IMR-90 (cell line): ENCODE measurements at regions not wholly inside any gene's neighbourhood (a gene's known extent, or its start where the extent isn't known, plus 50 kb on each side); places are given as distances from the start of the nearest gene placed in this dataset.

Experiments used
- ATAC-seq: fragments of 200-7000 bp; cut with Tn5 transposase; 2 replicates; pipeline ENCODE4 v1.9.1; 2020; ENCODE audit warnings: low read depth, mild to moderate bottlenecking, moderate library complexity
- BruUV-seq: library from RNA; stranded (reverse); fragments of 400-500 nt; replicated peaks from 2 replicates; lab custom pipeline; 2021; lab: Mats Ljungman, UMichigan
- CTCF ChIA-PET: fragments of 300-600 bp; formaldehyde crosslinking; extraction: SDS; loops from one replicate; lab custom pipeline; 2021; ENCODE audit warnings: antibody characterized with exemption; lab: Yijun Ruan, JAX
- POLR2A ChIA-PET: fragments of 300-600 bp; sonication (Branson Sonifier 250); formaldehyde crosslinking; loops from one replicate; lab custom pipeline; 2022; ENCODE audit warnings: antibody characterized with exemption; ENCODE audit not compliant: unreplicated experiment; lab: Charles Lee
- DNase-seq: peaks from one replicate; pipeline ENCODE4 v3.0.0; 2013
- H2AFZ ChIP-seq: replicated peaks from 2 replicates; pipeline ENCODE3; 2013; ENCODE audit warnings: low read length, mild to moderate bottlenecking; ENCODE audit not compliant: poor library complexity
- H2AK5ac ChIP-seq: 2 replicates; pipeline ENCODE4 v1.6.1; 2013; ENCODE audit warnings: low read depth, low read length, inconsistent platforms
- H2AK9ac ChIP-seq: replicated peaks from 2 replicates; pipeline ENCODE3; 2013; ENCODE audit warnings: mild to moderate bottlenecking, low read depth, low read length, moderate library complexity; ENCODE audit not compliant: poor library complexity
- H2BK120ac ChIP-seq: 2 replicates; pipeline ENCODE4 v1.6.1; 2013; ENCODE audit warnings: low read depth, low read length, inconsistent platforms
- H2BK15ac ChIP-seq: 3 replicates; pipeline ENCODE4 v1.6.1; 2013; ENCODE audit warnings: low read depth, low read length, inconsistent platforms
- H2BK20ac ChIP-seq: 2 replicates; pipeline ENCODE4 v1.6.1; 2013; ENCODE audit warnings: low read depth, mild to moderate bottlenecking, inconsistent platforms, low read length, moderate library complexity
- H2BK5ac ChIP-seq: 2 replicates; pipeline ENCODE4 v1.6.1; 2013; ENCODE audit warnings: mild to moderate bottlenecking, low read depth, low read length, inconsistent platforms; ENCODE audit not compliant: poor library complexity, severe bottlenecking
- H3K14ac ChIP-seq: replicated peaks from 2 replicates; pipeline ENCODE4 v1.6.1; 2013; ENCODE audit warnings: low read depth, low read length, inconsistent platforms
- H3K18ac ChIP-seq: 2 replicates; pipeline ENCODE4 v1.6.1; 2013; ENCODE audit warnings: low read depth, low read length, control low read depth
- H3K23ac ChIP-seq: 2 replicates; pipeline ENCODE4 v1.6.1; 2013; ENCODE audit warnings: low read depth, low read length, inconsistent platforms
- H3K27ac ChIP-seq: 2 replicates; pipeline ENCODE4 v1.5.1; 2013; ENCODE audit warnings: mild to moderate bottlenecking, control low read depth, low read length; ENCODE audit not compliant: insufficient read depth
- H3K27me3 ChIP-seq: 2 replicates; pipeline ENCODE4 v1.6.1; 2013; ENCODE audit warnings: low read length; ENCODE audit not compliant: control insufficient read depth, insufficient read depth
- H3K36me3 ChIP-seq: 2 replicates; pipeline ENCODE4 v1.6.1; 2013; ENCODE audit warnings: low read length, mixed read lengths; ENCODE audit not compliant: control insufficient read depth, insufficient read depth
- H3K4ac ChIP-seq: 2 replicates; pipeline ENCODE4 v1.6.1; 2013; ENCODE audit warnings: low read depth, low read length, inconsistent platforms
- H3K4me1 ChIP-seq: 2 replicates; pipeline ENCODE4 v1.6.1; 2013; ENCODE audit warnings: low read length, mixed read lengths; ENCODE audit not compliant: control insufficient read depth, insufficient read depth
- H3K4me2 ChIP-seq: 2 replicates; pipeline ENCODE4 v1.6.1; 2013; ENCODE audit warnings: low read depth, mild to moderate bottlenecking, control low read depth, low read length, moderate library complexity
- H3K4me3 ChIP-seq: 2 replicates; pipeline ENCODE4 v1.5.1; 2013; ENCODE audit warnings: low read depth, mild to moderate bottlenecking, control low read depth, low read length, moderate library complexity; ENCODE audit not compliant: insufficient read depth
- H3K56ac ChIP-seq: 2 replicates; pipeline ENCODE4 v1.6.1; 2013; ENCODE audit warnings: low read length, inconsistent platforms; ENCODE audit not compliant: insufficient read depth; ENCODE audit errors: extremely low read depth
- H3K79me1 ChIP-seq, 2 experiments: 2 replicates each; pipeline ENCODE4 v1.6.1; 2013; ENCODE audit warnings: low read length in 2 of 2, inconsistent platforms in 1 of 2, low read depth in 1 of 2
- H3K9ac ChIP-seq: 2 replicates; pipeline ENCODE4 v1.6.1; 2013; ENCODE audit warnings: low read depth, low read length, control low read depth
- H3K9me1 ChIP-seq: 2 replicates; pipeline ENCODE4 v1.6.1; 2013; ENCODE audit warnings: low read length, inconsistent platforms; ENCODE audit not compliant: insufficient read depth
- H3K9me3 ChIP-seq: 2 replicates; pipeline ENCODE4 v1.6.1; 2013; ENCODE audit warnings: low read length; ENCODE audit not compliant: control insufficient read depth, insufficient read depth
- H4K20me1 ChIP-seq: 2 replicates; pipeline ENCODE4 v1.6.1; 2013; ENCODE audit warnings: low read length, inconsistent platforms; ENCODE audit not compliant: insufficient read depth
- H4K5ac ChIP-seq: 2 replicates; pipeline ENCODE4 v1.6.1; 2013; ENCODE audit warnings: mild to moderate bottlenecking, low read depth, low read length, control low read depth
- H4K8ac ChIP-seq, 2 experiments: 2 replicates each; pipeline ENCODE4 v1.6.1; 2013; ENCODE audit warnings: low read depth in 2 of 2, low read length in 2 of 2, control low read depth in 1 of 2, inconsistent platforms in 1 of 2
- H4K91ac ChIP-seq: 2 replicates; pipeline ENCODE4 v1.6.1; 2013; ENCODE audit warnings: low read depth, low read length, inconsistent platforms; ENCODE audit not compliant: insufficient read depth
- BHLHE40 ChIP-seq: fragments of 150-350 bp; IDR thresholded peaks from 2 replicates; pipeline ENCODE4 v1.6.1; 2016; ENCODE audit warnings: mild to moderate bottlenecking, low read depth, low read length
- CEBPB ChIP-seq: IDR thresholded peaks from 2 replicates; pipeline ENCODE4 v1.6.1; 2012; ENCODE audit warnings: low read depth, low read length, improper control_type of control experiment
- CHD1 ChIP-seq: IDR thresholded peaks from 2 replicates; pipeline ENCODE4 v1.6.1; 2012; ENCODE audit warnings: low read depth, low read length, improper control_type of control experiment
- FOS ChIP-seq: fragments of 150-350 bp; IDR thresholded peaks from 2 replicates; pipeline ENCODE4 v1.6.1; 2016; ENCODE audit warnings: low read depth, low read length
- MAFK ChIP-seq: IDR thresholded peaks from 2 replicates; pipeline ENCODE4 v1.6.1; 2012; ENCODE audit warnings: low read depth, low read length, improper control_type of control experiment
- MAZ ChIP-seq: IDR thresholded peaks from 2 replicates; pipeline ENCODE4 v1.6.1; 2012; ENCODE audit warnings: low read depth, mild to moderate bottlenecking, low read length, improper control_type of control experiment, moderate library complexity, borderline replicate concordance
- MXI1 ChIP-seq: IDR thresholded peaks from 2 replicates; pipeline ENCODE4 v1.6.1; 2012; ENCODE audit warnings: low read depth, mild to moderate bottlenecking, low read length, moderate library complexity, borderline replicate concordance
- NFE2L2 ChIP-seq: fragments of 150-350 bp; IDR thresholded peaks from 2 replicates; pipeline ENCODE4 v1.6.1; 2016; ENCODE audit warnings: low read depth, mild to moderate bottlenecking, low read length
- POLR2A ChIP-seq: IDR thresholded peaks from 2 replicates; pipeline ENCODE4 v1.6.1; 2012; ENCODE audit warnings: mild to moderate bottlenecking, low read depth, low read length
- RAD21 ChIP-seq: IDR thresholded peaks from 2 replicates; pipeline ENCODE4 v1.6.1; 2012; ENCODE audit warnings: low read length, improper control_type of control experiment
- RCOR1 ChIP-seq: IDR thresholded peaks from 2 replicates; pipeline ENCODE4 v1.6.1; 2012; ENCODE audit warnings: mild to moderate bottlenecking, low read length, improper control_type of control experiment; ENCODE audit not compliant: insufficient replicate concordance
- RFX5 ChIP-seq: IDR thresholded peaks from 2 replicates; pipeline ENCODE4 v1.8.0; 2012; ENCODE audit warnings: low read depth, mild to moderate bottlenecking, low read length, moderate library complexity
- SMC3 ChIP-seq: fragments of 150-350 bp; IDR thresholded peaks from 2 replicates; pipeline ENCODE4 v1.6.1; 2016; ENCODE audit warnings: low read depth, mild to moderate bottlenecking, antibody characterized with exemption, low read length, moderate library complexity
- WGBS, 2 experiments: methylation state at CpG; one replicate each; pipeline versions ENCODE4 v1.1.5 to v1.1.7; 2013; ENCODE audit warnings: missing lambda C conversion rate in 2 of 2; ENCODE audit not compliant: insufficient read length in 1 of 2; ENCODE audit errors: extremely low coverage in 2 of 2; 5-methylcytosine and 5-hydroxymethylcytosine counted together
- dilution Hi-C: fragments of 300-500 bp; cut with HindIII; formaldehyde crosslinking; loops from one replicate; pipeline ENCODE4 v1.14.3; 2018; ENCODE audit warnings: low sequenced_read_pairs; ENCODE audit not compliant: unreplicated experiment
- in situ Hi-C: fragments of 300-500 bp; cut with MboI; formaldehyde crosslinking; loops from 3 replicates; pipeline ENCODE4 v1.14.3; 2019; ENCODE audit warnings: low sequenced_read_pairs, inconsistent platforms, mixed read lengths
- intact Hi-C: fragments of 100-400 bp; cut with micrococcal nuclease; formaldehyde crosslinking; loops from 2 replicates; pipeline ENCODE4 v1.10.0; 2022
- TF ChIP-seq, protein P1 (sequence below): conservative IDR thresholded peaks from 2 replicates; pipeline ENCODE4 v1.5.1; 2012; ENCODE audit warnings: mild to moderate bottlenecking, low read depth, low read length, improper control_type of control experiment
- TF ChIP-seq, protein P2 (sequence below): fragments of 150-350 bp; IDR thresholded peaks from 2 replicates; pipeline ENCODE4 v1.6.1; 2016; ENCODE audit warnings: low read depth, mild to moderate bottlenecking, low read length, moderate library complexity, borderline replicate concordance
- TF ChIP-seq, protein P3 (sequence below): fragments of 150-350 bp; IDR thresholded peaks from 2 replicates; pipeline ENCODE4 v1.6.1; 2017; ENCODE audit warnings: mild to moderate bottlenecking, antibody characterized with exemption, low read length, low read depth

DNA sequence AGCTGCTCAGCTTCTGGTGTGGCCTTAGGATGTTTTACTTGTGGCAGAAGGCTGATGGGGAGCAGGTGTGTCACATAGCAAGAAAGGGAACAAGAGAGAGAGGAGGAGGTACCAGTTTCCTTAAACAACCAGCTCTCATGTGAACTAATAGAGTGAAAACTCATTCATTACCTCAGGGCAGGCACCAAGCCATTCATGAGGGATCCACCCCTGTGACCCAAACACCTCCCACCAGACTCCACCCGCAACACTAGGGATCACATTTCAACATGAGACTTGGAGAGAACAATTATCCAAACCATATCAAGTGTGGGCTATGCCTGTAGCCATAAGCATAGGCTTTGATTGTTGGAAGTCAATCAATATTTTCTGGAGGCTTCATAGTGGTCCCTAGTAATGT lies 56.0 kb downstream of the GSX2 start:
- no peak overlapping the region for H2AFZ ChIP-seq

More for the DNA sequence above, 56.0 kb downstream of the GSX2 start:
- ATAC-seq (no peak), DNase-seq (no peak)
- Histone ChIP-seq H2BK15ac (no peak overlapping the region), H3K23ac (no peak overlapping the region), H3K27ac (no peak overlapping the region), H4K20me1 (no peaks in the 10 kb centered on the region), H3K18ac (no peak overlapping the region), H3K4me2 (no peak overlapping the region), H3K27me3 (no peaks in the 10 kb centered on the region), H2AK5ac (no peak overlapping the region), H3K9me3 (0 out of 2 replicates have a peak, but pooled peaks cover 3% of the 10 kb centered on the region), H4K91ac (no peak overlapping the region), H3K9me1 (peaks cover 4% of the 10 kb centered on the region), H3K79me1 (no peaks in the 10 kb centered on the region), H3K9ac (no peak overlapping the region), H3K56ac (no peak overlapping the region), H3K36me3 (no peaks in the 10 kb centered on the region), H3K4ac (no peak overlapping the region), H3K4me3 (no peak overlapping the region), H2BK20ac (no peak overlapping the region), H2AK9ac (peak overlapping the region; percentile 3), H4K8ac (no peak overlapping the region), H3K4me1 (peaks cover 8% of the 10 kb centered on the region; the same call in 1 of the 2 replicates), H2BK5ac (no peak overlapping the region), H2BK120ac (no peak overlapping the region), H4K5ac (no peak overlapping the region), H3K14ac (no peak overlapping the region)
- in situ Hi-C loops = no loop called here
- intact Hi-C loops = no loop called here
- dilution Hi-C loops = no loop called here
- ChIA-PET CTCF (no interaction called here), POLR2A (no interaction called here)
- no TSS peak for BruUV-seq
- no CpG with 5 or more reads among the region's 1 CpG for WGBS, 2 experiments
- TF ChIP-seq MAZ (no peak), FOS (no peak), CHD1 (no peak), RCOR1 (no peak), RFX5 (no peak), CEBPB (no peak), MXI1 (no peak), MAFK (no peak), NFE2L2 (no peak), SMC3 (no peak), BHLHE40 (no peak), RAD21 (no peak), POLR2A (no peak)
- TF ChIP-seq, protein P1, sequence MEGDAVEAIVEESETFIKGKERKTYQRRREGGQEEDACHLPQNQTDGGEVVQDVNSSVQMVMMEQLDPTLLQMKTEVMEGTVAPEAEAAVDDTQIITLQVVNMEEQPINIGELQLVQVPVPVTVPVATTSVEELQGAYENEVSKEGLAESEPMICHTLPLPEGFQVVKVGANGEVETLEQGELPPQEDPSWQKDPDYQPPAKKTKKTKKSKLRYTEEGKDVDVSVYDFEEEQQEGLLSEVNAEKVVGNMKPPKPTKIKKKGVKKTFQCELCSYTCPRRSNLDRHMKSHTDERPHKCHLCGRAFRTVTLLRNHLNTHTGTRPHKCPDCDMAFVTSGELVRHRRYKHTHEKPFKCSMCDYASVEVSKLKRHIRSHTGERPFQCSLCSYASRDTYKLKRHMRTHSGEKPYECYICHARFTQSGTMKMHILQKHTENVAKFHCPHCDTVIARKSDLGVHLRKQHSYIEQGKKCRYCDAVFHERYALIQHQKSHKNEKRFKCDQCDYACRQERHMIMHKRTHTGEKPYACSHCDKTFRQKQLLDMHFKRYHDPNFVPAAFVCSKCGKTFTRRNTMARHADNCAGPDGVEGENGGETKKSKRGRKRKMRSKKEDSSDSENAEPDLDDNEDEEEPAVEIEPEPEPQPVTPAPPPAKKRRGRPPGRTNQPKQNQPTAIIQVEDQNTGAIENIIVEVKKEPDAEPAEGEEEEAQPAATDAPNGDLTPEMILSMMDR = no peak
- TF ChIP-seq, protein P2, sequence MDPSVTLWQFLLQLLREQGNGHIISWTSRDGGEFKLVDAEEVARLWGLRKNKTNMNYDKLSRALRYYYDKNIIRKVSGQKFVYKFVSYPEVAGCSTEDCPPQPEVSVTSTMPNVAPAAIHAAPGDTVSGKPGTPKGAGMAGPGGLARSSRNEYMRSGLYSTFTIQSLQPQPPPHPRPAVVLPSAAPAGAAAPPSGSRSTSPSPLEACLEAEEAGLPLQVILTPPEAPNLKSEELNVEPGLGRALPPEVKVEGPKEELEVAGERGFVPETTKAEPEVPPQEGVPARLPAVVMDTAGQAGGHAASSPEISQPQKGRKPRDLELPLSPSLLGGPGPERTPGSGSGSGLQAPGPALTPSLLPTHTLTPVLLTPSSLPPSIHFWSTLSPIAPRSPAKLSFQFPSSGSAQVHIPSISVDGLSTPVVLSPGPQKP = no peak
- TF ChIP-seq, protein P3, sequence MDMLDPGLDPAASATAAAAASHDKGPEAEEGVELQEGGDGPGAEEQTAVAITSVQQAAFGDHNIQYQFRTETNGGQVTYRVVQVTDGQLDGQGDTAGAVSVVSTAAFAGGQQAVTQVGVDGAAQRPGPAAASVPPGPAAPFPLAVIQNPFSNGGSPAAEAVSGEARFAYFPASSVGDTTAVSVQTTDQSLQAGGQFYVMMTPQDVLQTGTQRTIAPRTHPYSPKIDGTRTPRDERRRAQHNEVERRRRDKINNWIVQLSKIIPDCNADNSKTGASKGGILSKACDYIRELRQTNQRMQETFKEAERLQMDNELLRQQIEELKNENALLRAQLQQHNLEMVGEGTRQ = no peak
